NOMO-1 treated with dmso at 0.1 percent for 144 hours (cell line): ENCODE measurements at regions not wholly inside any gene's neighbourhood (a gene's known extent, or its start where the extent isn't known, plus 50 kb on each side); places are given as distances from the start of the nearest gene placed in this dataset.

ENCODE experiments used
- DNase-seq: peaks from one replicate; lab custom pipeline; 2025; ENCODE audit not compliant: unreplicated experiment; lab: John Stamatoyannopoulos, UW

DNA sequence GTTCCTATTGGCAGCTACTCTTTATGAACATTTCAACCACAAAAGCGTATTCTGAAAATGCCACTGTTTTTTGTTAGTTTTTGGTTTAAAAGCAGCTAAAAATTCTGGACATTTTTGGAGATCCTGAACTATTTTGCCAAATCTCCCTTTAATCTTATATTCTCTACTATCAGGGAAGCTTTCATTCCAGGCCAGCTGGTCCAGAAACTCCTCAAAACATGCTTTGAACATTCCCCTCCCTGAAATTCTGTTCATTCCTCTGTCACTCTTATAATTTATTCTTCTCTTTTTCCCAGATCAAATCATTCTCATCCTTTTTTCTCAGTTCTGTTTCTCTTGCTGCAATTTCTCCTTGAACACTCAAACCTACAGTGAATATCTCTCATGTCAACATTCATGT, 790.9 kb upstream of the ARGLU1 start:
- no peak for DNase-seq

DNA sequence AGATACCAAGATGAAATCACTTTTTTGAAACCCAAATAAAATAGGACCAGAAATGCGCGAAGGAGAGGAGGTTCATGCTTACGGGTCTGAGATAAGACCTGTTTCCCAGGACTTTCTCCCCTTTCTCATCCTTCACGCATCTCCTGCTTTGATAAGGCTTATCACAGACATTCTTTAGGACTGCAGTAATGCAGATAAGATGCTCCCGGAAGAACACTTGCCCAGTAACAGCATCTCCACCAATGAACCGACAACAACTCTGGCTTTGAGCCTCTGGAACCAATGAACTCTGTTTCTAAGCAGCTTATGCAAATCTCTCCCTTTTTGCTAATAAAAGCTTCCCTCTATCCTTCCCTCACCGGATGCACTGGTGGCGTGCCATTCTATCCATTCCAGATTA, 783.4 kb upstream of the ARGLU1 start:
- DNase-seq: no peak

DNA sequence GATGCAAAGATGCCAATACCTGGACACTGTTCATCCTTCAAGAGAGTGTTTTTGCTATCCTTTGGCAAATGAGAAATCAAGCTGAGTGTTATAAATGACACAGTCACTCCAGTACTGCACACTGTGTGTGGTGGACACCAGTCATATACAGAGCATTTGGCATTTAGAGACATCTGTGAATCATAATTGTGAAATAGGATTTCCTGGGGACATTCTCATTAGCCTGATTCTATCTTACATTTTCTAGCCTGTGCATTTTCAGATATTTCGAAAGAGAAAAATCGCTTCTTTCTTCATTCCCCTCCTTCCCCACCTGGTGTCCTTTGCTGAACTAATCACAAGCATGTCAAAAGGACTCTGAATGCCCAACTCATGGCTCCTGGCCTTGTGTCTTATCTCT, 781.0 kb upstream of the ARGLU1 start:
- no peak for DNase-seq

DNA sequence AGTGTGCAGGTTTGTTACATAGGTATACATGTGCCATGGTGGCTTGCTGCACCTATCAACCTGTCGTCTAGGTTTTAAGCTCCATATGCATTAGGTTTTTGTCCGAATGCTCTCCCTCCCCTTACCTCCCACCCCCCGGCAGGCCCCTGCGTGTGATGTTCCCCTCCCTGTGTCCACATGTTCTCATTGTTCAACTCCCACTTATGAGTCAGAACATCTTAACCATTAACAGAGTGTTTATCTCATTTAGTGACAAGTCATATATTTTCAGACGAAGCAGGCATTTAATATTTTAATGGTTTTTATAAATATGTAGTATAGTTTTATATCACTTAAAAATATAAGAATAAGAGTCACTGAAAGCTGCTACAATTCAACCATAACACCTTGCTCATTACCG, 780.5 kb upstream of the ARGLU1 start:
- no peak for DNase-seq

DNA sequence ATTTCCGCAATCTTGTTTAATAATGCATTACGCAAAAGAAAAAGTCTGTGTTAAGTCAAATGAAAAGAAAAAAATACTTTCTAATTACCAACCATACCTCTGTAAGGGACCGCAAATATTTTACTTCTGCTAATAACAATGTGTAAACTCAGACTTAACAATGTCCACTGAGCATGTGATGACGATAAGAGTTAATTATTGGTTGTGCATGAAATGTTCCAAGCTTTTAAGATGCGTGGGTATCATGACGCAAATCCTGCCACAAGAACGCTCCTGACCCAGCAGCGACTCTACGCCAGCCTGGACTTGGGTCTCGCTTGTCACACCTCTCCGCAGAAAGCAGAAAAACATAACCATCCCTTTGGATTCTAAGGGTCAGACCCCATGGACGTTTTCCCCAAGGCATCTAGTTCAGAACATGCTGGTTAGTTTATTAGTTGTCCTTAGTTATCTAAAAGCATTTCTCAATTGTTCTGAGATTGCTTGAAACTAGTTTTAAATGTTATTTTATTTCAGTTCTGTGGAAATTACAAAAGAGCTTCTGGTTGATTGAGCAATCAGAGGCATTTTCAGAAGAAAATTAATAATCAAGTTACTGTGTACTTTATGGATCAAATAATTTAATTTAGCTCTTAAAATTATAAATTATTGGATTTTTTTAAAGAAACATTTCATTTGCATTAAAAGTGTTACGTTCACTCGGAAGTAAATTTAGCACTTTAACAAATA, 779.9 kb upstream of the ARGLU1 start:
- DNase-seq: no peak

DNA sequence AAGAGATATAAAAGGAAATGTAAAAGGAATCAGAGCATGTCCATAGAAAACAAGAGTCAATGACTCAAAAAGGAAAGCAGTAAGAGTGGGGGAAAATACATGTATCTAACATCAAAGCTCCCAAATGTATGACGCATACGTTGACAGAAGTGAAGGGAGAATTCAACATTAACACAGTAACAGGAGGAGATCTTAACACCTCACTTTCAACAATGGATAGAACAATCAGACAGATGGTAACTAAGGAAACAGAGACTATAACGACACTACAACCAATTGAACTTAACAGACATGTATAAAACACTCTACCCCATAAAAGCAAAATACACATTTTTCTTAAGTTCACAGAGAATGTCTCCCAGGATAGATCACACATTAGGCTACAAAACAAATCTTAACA, 774.8 kb upstream of the ARGLU1 start:
- no peak for DNase-seq

DNA sequence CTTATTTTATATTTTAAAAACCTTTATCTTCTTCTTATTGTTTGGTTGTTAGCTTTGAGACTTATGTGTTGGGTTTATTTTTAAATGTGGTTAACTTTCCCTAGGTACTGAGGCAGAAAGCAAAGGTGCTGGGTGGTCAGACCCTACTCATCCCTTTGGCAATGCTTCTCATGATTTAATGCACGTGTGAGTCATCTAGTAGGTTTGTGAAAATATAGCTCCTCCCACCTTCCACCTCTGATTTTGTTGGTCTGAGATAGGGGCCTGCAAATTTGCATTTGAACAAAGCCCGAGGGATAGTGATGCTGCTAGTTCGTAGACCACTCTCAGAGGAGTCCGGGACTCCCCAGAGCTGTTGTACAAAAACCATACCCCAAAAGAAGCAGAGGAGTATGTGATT, 771.3 kb upstream of the ARGLU1 start:
- DNase-seq: no peak

DNA sequence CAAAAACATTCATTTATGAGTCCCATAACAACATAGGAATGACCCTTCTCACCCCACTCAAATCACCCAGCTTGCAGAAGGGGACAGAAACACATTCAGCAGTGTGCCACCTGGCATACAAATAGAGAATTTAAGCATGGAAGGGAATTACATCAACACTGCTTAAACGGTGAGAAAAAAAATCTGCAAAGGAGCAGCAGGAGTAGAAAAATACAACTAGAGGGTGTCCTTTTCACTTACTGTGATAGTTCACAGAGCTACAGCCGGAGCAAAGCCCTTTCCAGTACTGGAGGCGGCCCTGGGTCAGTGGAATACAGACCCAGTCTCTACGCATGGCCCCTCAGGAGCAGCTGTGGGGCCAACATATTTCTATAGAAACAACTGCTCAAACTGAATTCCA, 764.3 kb upstream of the ARGLU1 start:
- no peak for DNase-seq

DNA sequence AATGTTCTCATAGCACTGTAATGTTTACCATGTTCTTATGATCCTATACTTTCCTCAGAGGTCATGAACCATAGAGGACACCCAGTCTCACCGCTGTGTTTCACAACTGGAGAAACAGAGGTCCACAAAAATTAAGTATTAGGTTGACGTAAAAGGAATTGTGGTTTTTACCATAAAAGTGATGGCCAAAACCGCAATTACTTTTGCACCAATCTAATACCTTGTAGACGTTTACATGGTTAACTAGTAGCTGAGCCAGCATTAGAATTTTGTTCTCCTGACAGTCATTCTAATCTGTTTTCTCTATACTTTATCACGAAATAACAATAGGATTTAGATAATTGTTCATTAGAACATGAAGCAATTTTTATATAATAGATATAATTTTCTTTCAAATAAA, 763.4 kb upstream of the ARGLU1 start:
- DNase-seq: no peak

DNA sequence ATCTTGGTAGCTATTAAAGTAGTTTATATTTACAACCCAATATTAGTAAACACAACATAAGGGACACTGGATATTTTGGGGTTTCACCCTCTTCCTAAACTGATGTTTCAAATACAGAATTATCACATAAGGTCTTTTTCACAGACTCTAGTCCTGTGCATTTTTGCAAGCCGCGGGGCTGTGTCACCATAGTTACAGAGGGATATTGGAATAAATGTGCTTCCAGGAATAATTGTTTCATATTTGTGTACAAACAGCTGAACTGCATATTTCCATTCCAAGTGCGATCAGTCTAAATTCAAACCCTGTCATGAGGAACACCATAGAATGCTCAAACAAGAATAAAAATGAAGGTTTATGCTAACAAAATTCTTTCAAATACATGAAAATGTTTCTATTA, 762.5 kb upstream of the ARGLU1 start:
- no peak for DNase-seq

DNA sequence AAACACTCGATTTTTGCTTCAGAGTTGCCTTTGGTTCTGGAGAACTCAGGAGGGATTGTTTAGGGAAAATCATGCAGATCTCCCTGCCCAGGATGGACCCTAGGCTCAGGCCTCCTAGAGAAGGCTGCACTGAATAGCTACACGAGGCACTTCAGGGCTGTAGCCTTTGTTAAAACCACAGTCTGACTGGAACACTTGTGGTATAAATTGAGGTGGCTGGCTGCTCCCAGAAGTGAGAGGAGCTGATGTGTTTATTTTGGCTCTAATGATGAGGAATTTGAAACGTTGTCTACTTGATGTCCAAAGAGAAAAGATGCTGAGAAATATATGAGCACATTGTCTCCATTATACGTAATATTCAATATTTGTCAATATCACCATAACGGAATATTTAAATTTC, 762.1 kb upstream of the ARGLU1 start:
- no peak for DNase-seq

DNA sequence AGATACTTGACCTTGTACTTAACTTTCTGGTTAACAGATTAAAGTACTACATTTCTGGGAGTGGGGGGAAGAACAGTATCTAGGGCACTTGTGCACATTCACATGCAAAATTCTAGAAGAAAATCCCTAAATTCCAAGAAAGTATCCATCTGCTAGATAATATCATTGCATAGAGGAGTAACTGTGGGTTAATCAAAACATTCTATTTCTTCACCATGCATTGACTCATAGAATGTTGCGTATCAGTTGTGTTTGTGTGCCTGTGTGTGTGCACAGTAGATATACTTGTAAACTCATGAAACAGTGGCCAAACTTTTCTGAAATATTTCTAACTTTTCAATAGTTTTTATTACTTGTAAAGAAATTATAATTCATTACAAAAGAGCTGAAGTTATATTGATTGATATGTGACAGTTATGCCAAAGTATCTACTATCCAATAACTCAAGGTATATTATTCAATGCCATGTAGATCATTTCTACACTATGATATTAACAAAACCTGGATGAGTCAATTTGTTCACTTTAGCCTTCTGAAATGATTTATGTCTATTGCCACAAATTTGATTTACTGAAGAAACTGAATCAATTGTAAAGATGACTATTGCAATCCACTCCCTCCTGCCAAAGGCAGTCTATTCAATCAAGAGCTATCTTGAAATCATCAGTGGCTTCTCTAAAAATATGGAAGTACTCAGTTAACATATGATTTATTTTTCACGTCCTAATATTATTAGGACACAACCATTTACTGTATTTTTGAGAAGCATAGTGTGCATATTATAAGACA, 756.7 kb upstream of the ARGLU1 start:
- no peak for DNase-seq

DNA sequence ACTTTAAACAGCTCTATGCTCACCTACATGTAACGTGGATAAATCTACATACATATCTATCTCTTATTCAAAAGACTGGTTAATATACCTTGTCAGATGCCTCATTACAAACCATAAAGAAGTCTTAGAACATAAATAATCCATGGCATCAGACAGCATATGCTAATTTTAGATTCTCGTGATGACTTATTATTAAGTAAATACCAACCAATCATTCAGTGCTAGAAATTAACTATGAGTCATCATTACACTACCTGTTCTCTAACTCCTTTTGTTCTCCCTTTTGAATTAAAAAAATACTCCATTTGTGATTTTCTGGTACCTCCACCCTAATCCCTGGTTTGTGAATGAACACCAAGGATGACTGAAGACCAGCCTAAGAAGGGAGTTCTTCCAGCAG, 754.3 kb upstream of the ARGLU1 start:
- no peak for DNase-seq

DNA sequence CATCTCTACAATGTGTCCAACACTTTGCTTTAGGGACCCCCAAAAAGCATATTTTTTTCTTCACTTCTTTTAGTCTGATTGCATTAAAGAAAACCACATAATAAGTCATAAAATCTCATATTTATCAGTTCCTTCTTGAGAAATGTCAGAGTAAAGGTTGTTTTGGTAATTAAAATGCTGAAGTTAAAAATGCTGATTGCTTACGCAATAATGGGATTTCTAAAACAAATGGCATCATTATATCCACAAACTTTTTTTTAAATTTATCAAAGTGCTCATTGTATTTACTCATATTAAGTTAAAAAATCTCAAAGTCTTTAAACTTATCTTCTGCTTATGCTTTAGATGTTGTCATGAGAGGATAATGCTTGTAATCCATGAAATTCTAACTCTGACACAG, 737.2 kb upstream of the ARGLU1 start:
- no peak for DNase-seq

DNA sequence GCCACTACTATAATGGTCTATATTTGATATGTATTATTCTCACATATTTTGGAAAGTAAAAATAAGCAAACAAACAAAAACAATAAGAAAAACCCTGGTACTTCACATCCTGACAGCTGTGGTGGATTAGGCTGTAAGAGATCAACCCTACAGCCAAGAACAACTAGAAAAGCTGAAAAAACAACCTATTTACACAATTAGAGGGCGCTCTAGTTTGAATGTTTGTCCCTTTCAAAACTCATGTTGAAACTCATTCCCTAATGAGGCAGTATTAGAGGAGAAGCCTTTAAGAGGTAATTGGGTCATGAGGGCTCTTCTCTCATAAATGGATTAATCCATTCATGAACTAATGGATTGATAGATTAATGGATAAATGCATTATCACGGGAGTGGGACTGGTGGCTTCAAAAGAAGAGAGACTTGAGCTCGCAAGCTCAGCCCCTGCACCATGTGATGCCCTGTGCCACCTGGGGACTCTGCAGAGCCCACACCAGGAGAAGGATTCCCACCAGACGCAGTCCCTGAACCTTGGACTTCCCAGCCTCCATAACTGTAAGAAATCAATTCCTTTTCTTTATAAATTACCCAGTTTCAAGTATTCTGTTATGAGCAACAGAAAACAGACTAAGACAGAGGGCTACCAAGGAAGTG, 733.9 kb upstream of the ARGLU1 start:
- DNase-seq: no peak

DNA sequence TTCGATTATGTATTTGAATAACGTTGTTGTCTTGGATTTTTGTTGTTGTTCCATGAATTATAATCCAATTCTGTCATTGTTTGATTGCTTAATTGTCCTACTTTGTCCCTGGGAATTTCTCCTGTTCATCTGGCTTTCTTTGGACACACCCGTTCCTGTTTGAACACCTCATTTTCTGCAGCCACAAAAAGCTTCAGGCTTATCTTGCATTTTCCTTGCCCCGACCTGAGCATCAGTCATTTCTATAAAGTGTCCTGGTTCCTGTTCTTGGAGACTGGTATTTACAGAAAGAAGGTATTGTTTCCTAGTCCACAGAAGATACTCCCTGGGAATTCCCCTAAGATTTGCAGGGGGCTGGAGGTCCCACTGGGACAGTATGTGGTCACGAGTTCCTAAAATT, 731.8 kb upstream of the ARGLU1 start:
- no peak for DNase-seq

DNA sequence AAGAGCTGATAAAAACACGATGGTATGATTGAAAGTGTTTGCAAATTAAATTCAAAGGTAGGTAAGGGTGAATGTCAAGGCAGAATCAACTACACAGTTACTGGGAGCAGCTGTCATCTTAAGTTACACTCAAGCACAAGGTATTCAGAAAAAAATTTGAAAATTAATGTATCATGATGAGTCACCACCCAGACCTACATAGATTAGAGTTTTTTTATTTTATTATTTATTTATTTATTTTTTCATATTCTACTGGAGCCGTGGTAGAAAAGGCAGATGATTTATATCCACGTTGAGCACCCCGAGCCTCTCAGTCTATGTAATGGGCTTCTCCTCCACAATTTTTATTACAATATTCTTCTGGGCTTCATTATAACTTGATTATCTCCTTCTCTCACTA, 728.9 kb upstream of the ARGLU1 start:
- DNase-seq: no peak

DNA sequence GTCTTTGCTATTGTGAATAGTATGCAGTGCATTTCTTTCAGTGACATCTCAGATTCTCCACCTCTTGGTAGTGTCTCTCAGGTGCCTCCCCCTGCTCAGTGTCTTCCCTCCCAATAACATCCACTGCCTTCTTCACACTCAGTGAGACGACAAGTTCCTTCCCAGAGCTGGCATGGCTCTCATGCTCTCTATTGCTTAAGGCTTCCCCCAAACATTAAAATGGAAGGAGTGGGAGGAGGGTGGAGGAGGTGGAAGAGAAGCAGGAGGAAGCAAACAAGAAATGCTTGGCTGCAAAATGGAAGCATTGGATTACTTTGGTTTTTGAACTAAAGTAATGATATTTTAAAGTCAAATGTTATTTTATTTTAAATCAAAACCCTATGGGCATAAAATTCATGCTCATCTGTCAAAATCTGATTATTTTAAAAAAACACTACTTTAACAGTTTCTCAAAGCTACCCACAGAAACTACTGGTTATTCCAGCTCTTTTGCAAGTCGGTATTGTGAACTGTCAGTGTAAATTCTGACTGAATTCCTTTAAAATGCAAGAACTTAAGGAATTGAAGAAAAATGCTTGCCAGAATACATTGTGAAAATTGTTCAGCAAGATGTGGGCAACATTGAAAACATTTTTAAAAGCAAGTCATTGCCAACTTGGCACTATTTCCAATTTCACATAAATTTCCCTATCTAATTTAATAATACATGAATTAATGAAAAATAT, 727.6 kb upstream of the ARGLU1 start:
- no peak for DNase-seq

DNA sequence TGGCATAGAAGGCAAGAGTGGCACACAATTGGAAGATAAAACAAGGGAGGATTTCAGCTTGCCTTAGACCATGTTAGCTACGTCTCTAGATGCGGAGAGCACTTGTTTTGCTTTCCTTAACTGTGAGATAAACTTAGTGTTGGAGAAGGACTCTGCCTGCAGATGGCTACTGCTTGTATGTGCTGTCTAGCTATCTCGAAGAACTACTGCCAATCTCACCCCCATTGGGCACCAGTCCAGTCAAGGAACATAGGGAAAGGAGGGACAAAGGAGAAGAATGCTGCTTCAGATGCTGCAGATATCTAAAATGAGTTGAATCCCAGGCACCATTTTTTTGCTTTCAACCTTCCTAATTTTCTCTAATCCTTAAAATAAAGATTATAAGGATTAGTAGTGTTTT, 726.0 kb upstream of the ARGLU1 start:
- no peak for DNase-seq

DNA sequence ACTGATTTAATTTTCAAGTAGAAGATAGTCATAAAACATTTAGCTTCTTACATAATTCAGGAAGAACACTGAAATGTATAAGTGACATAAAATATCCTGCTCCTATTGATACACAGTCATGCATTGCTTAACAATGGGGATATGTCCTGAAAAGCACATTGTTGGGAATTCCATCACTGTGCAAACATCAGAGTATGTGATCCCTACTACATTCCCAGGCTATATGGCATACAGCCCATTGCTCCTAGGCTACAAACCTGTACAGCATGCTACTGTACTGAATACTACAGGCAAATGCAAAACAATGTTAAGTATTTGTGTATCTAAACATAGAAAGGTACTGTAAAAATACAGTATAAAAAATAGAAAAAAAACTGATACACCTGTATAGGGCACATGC, 723.9 kb upstream of the ARGLU1 start:
- DNase-seq: no peak

DNA sequence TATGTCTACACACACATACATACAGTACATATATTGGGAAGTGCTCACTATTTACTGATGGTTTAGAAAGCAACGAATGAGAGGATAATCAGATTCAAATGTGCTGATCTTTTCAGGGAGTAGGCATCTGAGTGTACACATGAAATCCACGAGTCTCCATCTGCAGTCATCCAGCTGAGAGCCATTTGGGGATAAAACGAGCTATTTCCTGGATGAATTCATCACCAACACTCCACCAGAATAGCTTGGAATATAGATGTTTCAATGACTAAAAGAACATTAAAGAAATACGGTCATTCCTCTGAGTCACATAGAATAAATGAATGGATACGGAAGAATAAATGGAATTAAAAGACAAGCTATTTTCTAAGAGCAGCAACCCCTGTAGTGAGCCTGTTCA, 721.6 kb upstream of the ARGLU1 start:
- DNase-seq: no peak

DNA sequence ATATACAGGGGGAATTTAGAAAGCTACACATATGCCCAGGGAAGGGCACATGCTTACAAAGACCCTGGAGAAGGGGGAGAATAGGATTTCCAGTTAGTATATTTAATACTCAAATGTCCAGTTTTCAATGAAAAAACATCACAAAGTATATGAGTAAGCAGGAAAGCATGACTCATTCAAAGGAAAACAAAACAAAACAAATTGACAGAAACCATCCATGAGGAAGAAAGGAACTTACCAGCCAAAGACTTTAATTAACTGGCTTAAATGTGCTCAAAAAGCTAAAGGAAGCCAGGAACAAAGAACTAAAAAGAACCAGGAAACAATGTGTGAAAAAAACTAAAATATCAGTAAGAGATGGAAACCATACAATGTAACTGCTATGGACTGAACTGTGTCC, 716.2 kb upstream of the ARGLU1 start:
- DNase-seq: no peak
